SK-N-MC (cell line): ENCODE measurements at regions not wholly inside any gene's neighbourhood (a gene's known extent, or its start where the extent isn't known, plus 50 kb on each side); places are given as distances from the start of the nearest gene placed in this dataset.

ENCODE experiments used
- EZH2 ChIP-seq: fragments of 200-600 bp; sonication (generic); IDR thresholded peaks from one replicate; pipeline ENCODE4 v1.6.1; 2017; ENCODE audit warnings: antibody characterized with exemption
- FOXP2 ChIP-seq: optimal IDR thresholded peaks from 2 replicates; pipeline ENCODE3; 2011; ENCODE audit warnings: mild to moderate bottlenecking, moderate library complexity; ENCODE audit not compliant: insufficient read depth; ENCODE audit errors: extremely low read length, control extremely low read depth
- POLR2AphosphoS5 ChIP-seq: IDR thresholded peaks from 2 replicates; pipeline ENCODE4 v1.6.1; 2012; ENCODE audit warnings: mild to moderate bottlenecking, low read depth, low read length, borderline replicate concordance

DNA sequence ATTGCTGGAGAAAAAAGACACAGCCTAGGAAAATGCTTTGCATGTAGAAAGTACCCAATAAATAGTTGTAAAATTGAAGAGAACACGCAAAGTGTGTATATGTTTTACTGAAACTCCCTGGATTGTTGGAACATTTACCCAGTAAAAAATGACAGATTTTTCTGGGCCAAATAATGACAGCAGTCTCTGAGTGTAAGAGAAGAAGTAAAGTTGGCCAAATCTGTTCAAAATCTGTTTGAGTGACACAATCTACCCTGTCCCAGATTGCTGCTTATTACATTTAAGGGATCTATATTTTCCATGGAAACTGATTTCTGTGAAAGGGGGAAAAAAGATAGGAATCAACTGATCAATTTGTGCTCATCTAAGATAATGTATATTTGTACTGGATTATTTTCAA, 267.9 kb downstream of the TUSC7 start:
- no peak for TF ChIP-seq EZH2
- TF ChIP-seq POLR2AphosphoS5, result no peak
- no peak for TF ChIP-seq FOXP2
